ENCODE measurements at regions not wholly inside any gene's neighbourhood (a gene's known extent, or its start where the extent isn't known, plus 50 kb on each side); places are given as distances from the start of the nearest gene placed in this dataset.

- WGBS, 2 donors = 73 to 86% methylated on average over 2 of the region's 2 CpGs
- DNase-seq = no peak
- Histone ChIP-seq H3K27me3 (no peaks in the 10 kb centered on the region), H3K27ac (no peak overlapping the region), H3K9me3 (no peaks in the 10 kb centered on the region), H3K4me3 (replicated peaks in 1 of 3) (no peak overlapping the region), H3K4me1 (no peaks in the 10 kb centered on the region), H3K36me3 (no peaks in the 10 kb centered on the region)
- intact Hi-C loops (cut with DNase I) = no loop called here
- TF ChIP-seq POLR2A (IDR thresholded peaks at IDR 0.05) = no peak
- no peak for TF ChIP-seq CTCF (IDR thresholded peaks at IDR 0.05)
These were observed 205.4 kb downstream of the SPATA18 start for GRCh38 chr4:52256522-52256921.

GRCh38 chr4:52259978-52260377 lies 208.9 kb downstream of the SPATA18 start:
- WGBS, 2 donors = 86 to 87% methylated on average over 3 of the region's 3 CpGs
- intact Hi-C loops (cut with DNase I) = no loop called here
- no peak overlapping the region for H3K27ac ChIP-seq

GRCh38 chr4:52260514-52261210 lies 209.6 kb downstream of the SPATA18 start:
- Histone ChIP-seq H3K4me3 (replicated peaks in 1 of 3) (no peak overlapping the region), H3K27ac (no peak overlapping the region), H3K4me1 (no peaks in the 10 kb centered on the region), H3K36me3 (no peaks in the 10 kb centered on the region), H3K9me3 (no peaks in the 10 kb centered on the region), H3K27me3 (no peaks in the 10 kb centered on the region)
- TF ChIP-seq CTCF (IDR thresholded peaks at IDR 0.05) = no peak
- no peak for TF ChIP-seq POLR2A (IDR thresholded peaks at IDR 0.05)
- 65 to 66% methylated on average over 6 of the region's 6 CpGs for WGBS, 2 donors
- DNase-seq = no peak
- intact Hi-C loops (cut with DNase I) = no loop called here

More at GRCh38 chr4:52259978-52260377, 208.9 kb downstream of the SPATA18 start:
- TF ChIP-seq CTCF (IDR thresholded peaks at IDR 0.05) (no peak), POLR2A (IDR thresholded peaks at IDR 0.05) (no peak)
- Histone ChIP-seq H3K36me3 (no peaks in the 10 kb centered on the region), H3K27me3 (no peaks in the 10 kb centered on the region), H3K4me1 (no peaks in the 10 kb centered on the region), H3K9me3 (no peaks in the 10 kb centered on the region), H3K4me3 (replicated peaks in 1 of 3) (no peak overlapping the region)
- no peak for DNase-seq

- no peak for TF ChIP-seq CTCF (IDR thresholded peaks at IDR 0.05)
- TF ChIP-seq POLR2A (IDR thresholded peaks at IDR 0.05) = no peak
- Histone ChIP-seq H3K4me1 (no peaks in the 10 kb centered on the region), H3K27ac (no peak overlapping the region), H3K9me3 (no peaks in the 10 kb centered on the region), H3K36me3 (no peaks in the 10 kb centered on the region), H3K4me3 (replicated peaks in 1 of 3) (no peak overlapping the region), H3K27me3 (no peaks in the 10 kb centered on the region)
- intact Hi-C loops (cut with DNase I) = no loop called here
- DNase-seq = peak; percentile 7 to 18
These were observed 212.5 kb downstream of the SPATA18 start for GRCh38 chr4:52263607-52264006.

- WGBS, 2 donors = 74 to 78% methylated on average over 6 of the region's 6 CpGs
- no peaks in the 10 kb centered on the region for H3K9me3 ChIP-seq
- no peaks in the 10 kb centered on the region for H3K27me3 ChIP-seq
- H3K27ac ChIP-seq = no peak overlapping the region
- TF ChIP-seq CTCF (IDR thresholded peaks at IDR 0.05) (no peak), POLR2A (IDR thresholded peaks at IDR 0.05) (no peak)
- intact Hi-C loops (cut with DNase I) = no loop called here
- no peaks in the 10 kb centered on the region for H3K4me1 ChIP-seq
- H3K36me3 ChIP-seq = no peaks in the 10 kb centered on the region
- DNase-seq = no peak
- H3K4me3 ChIP-seq (replicated peaks in 1 of 3) = no peak overlapping the region
These were observed 214.8 kb downstream of the SPATA18 start for GRCh38 chr4:52265781-52266525.

Measured in thyroid gland (tissue), 4 donors.